Transverse colon (tissue), 3 donors: ENCODE measurements at regions not wholly inside any gene's neighbourhood (a gene's known extent, or its start where the extent isn't known, plus 50 kb on each side); places are given as distances from the start of the nearest gene placed in this dataset.
"Not testable (repeated sequence)": the region's sequence is repeated elsewhere in the genome, so short reads cannot be mapped to it uniquely, and the experiment has no call there.

ENCODE experiments used
- CTCF ChIP-seq, 5 experiments: fragments of 200-600 bp in 3 of 5; fragments of 450-650 bp in 2 of 5; sonication (generic) in 3 of 5; IDR thresholded peaks; 1 replicate in 2 of 5; 2 replicates in 3 of 5; pipeline ENCODE4 v1.5.1; 2016 to 2017; ENCODE audit warnings: antibody characterized with exemption in 5 of 5, inconsistent platforms in 3 of 5, mild to moderate bottlenecking in 2 of 5, moderate library complexity in 1 of 5
- EP300 ChIP-seq: sonication (generic); formaldehyde crosslinking; IDR thresholded peaks from one replicate; pipeline ENCODE4 v1.6.1; 2017; ENCODE audit warnings: antibody characterized with exemption, low read depth
- POLR2A ChIP-seq: fragments of 450-650 bp; IDR thresholded peaks from one replicate; pipeline ENCODE4 v1.6.1; 2016; ENCODE audit warnings: antibody characterized with exemption, mild to moderate bottlenecking, moderate library complexity

GRCh38 chr5:37943136-37943535 is 103.3 kb upstream of the GDNF start:
- TF ChIP-seq CTCF (IDR thresholded peaks at IDR 0.05); POLR2A; EP300: not testable (repeated sequence)
